ENCODE measurements at regions not wholly inside any gene's neighbourhood (a gene's known extent, or its start where the extent isn't known, plus 50 kb on each side); places are given as distances from the start of the nearest gene placed in this dataset.

GRCh38 chr3:111333642-111334041, 208.4 kb upstream of the CD96 start:
- no peak for ATAC-seq
- Histone ChIP-seq H3K4me3 (ENCODE audit: low read depth in 2 of 2, low read length in 2 of 2) (no peak overlapping the region), H3K9me3 (ENCODE audit: control insufficient read depth, insufficient read depth, low read depth, low read length) (no peaks in the 10 kb centered on the region), H3K36me3 (ENCODE audit: control insufficient read depth, insufficient read depth, low read length) (no peaks in the 10 kb centered on the region), H3K27me3 (ENCODE audit: control insufficient read depth, insufficient read depth, low read length) (no peaks in the 10 kb centered on the region), H3K4me1 (ENCODE audit: control insufficient read depth, insufficient read depth, low read length) (no peaks in the 10 kb centered on the region), H3K27ac (ENCODE audit: low read length) (no peak overlapping the region)
- intact Hi-C loops (cut with micrococcal nuclease; ENCODE audit: unreplicated experiment), result no loop called here
- DNase-seq (ENCODE audit: low read depth, low spot score), result no peak
- CTCF ChIA-PET, result no interaction called here
- POLR2A ChIA-PET, result no interaction called here
- in situ Hi-C loops (cut with HindIII; ENCODE audit: low pct_unique_long_range_greater_than_20kb, low sequenced_read_pairs), result no loop called here
- no TSS peak for BruUV-seq (replicated peaks)
- no peak for TF ChIP-seq POLR2AphosphoS5 (IDR thresholded peaks at IDR 0.05; ENCODE audit: low read depth, low read length)
- TF ChIP-seq REST (IDR thresholded peaks at IDR 0.05; ENCODE audit: insufficient read depth in 1 of 2, low read depth in 2 of 2, low read length in 1 of 2), result no peak
- TF ChIP-seq, protein P1, sequence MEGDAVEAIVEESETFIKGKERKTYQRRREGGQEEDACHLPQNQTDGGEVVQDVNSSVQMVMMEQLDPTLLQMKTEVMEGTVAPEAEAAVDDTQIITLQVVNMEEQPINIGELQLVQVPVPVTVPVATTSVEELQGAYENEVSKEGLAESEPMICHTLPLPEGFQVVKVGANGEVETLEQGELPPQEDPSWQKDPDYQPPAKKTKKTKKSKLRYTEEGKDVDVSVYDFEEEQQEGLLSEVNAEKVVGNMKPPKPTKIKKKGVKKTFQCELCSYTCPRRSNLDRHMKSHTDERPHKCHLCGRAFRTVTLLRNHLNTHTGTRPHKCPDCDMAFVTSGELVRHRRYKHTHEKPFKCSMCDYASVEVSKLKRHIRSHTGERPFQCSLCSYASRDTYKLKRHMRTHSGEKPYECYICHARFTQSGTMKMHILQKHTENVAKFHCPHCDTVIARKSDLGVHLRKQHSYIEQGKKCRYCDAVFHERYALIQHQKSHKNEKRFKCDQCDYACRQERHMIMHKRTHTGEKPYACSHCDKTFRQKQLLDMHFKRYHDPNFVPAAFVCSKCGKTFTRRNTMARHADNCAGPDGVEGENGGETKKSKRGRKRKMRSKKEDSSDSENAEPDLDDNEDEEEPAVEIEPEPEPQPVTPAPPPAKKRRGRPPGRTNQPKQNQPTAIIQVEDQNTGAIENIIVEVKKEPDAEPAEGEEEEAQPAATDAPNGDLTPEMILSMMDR (IDR thresholded peaks at IDR 0.05), result no peak
- no peak for TF ChIP-seq TCF7L2 (IDR thresholded peaks at IDR 0.05; ENCODE audit: low read depth, low read length)
- no peak for TF ChIP-seq SIN3A (IDR thresholded peaks at IDR 0.05; ENCODE audit: borderline replicate concordance, insufficient read depth, low read depth, low read length)

- DNase-seq (ENCODE audit: low read depth, low spot score) (no peak), ATAC-seq (no peak)
- Histone ChIP-seq H3K4me1 (ENCODE audit: control insufficient read depth, insufficient read depth, low read length) (no peaks in the 10 kb centered on the region), H3K27me3 (ENCODE audit: control insufficient read depth, insufficient read depth, low read length) (no peaks in the 10 kb centered on the region), H3K36me3 (ENCODE audit: control insufficient read depth, insufficient read depth, low read length) (no peaks in the 10 kb centered on the region), H3K9me3 (ENCODE audit: control insufficient read depth, insufficient read depth, low read depth, low read length) (no peaks in the 10 kb centered on the region), H3K4me3 (ENCODE audit: low read depth in 2 of 2, low read length in 2 of 2) (no peak overlapping the region), H3K27ac (ENCODE audit: low read length) (no peak overlapping the region)
- BruUV-seq (replicated peaks), result no TSS peak
- in situ Hi-C loops (cut with HindIII; ENCODE audit: low pct_unique_long_range_greater_than_20kb, low sequenced_read_pairs) (no loop called here), intact Hi-C loops (cut with micrococcal nuclease; ENCODE audit: unreplicated experiment) (no loop called here)
- CTCF ChIA-PET, result no interaction called here
- TF ChIP-seq POLR2AphosphoS5 (IDR thresholded peaks at IDR 0.05; ENCODE audit: low read depth, low read length) (no peak), TCF7L2 (IDR thresholded peaks at IDR 0.05; ENCODE audit: low read depth, low read length) (no peak), REST (IDR thresholded peaks at IDR 0.05; ENCODE audit: insufficient read depth in 1 of 2, low read depth in 2 of 2, low read length in 1 of 2) (no peak), SIN3A (IDR thresholded peaks at IDR 0.05; ENCODE audit: borderline replicate concordance, insufficient read depth, low read depth, low read length) (no peak)
- TF ChIP-seq, protein P1 (IDR thresholded peaks at IDR 0.05), result no peak
- POLR2A ChIA-PET, result no interaction called here
These were observed 206.3 kb upstream of the CD96 start for GRCh38 chr3:111335512-111336303.

All from Panc1 (cell line).